ENCODE measurements at regions not wholly inside any gene's neighbourhood (a gene's known extent, or its start where the extent isn't known, plus 50 kb on each side); places are given as distances from the start of the nearest gene placed in this dataset.

DNA sequence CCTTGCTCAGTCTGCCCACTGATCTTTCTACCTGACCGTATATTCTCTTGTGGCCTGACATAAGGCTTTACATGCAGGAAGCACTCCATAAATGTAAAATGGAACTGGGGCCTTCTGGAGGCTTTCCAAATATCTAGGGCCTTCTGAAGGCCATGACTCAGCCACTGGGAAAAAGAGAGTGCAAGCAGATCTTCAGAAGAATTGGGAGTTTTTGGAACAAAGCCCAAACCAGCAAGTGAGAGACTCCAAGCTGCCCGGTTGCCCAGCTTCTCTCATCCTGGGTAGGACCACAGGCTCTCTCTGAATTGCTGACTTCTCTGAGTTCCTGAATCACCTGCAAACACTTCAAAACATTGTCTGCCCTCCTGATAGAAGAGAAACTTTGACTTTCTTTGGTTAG, 107.9 kb upstream of the BMAL1 start:
- DNase-seq (ENCODE audit: low spot score), result no peak
- Histone ChIP-seq H3K4me3 (ENCODE audit: severe bottlenecking) (no peak overlapping the region), H3K27me3 (ENCODE audit: insufficient read depth, poor library complexity, severe bottlenecking) (no peaks in the 10 kb centered on the region), H3K36me3 (ENCODE audit: low read depth) (no peaks in the 10 kb centered on the region), H3K4me1 (ENCODE audit: insufficient read depth, poor library complexity, severe bottlenecking) (peaks cover 24% of the 10 kb centered on the region), H3K27ac (ENCODE audit: poor library complexity, severe bottlenecking) (peak overlapping the region; percentile 59), H3K9me3 (ENCODE audit: severe bottlenecking) (no peaks in the 10 kb centered on the region)
- TF ChIP-seq, protein P1, sequence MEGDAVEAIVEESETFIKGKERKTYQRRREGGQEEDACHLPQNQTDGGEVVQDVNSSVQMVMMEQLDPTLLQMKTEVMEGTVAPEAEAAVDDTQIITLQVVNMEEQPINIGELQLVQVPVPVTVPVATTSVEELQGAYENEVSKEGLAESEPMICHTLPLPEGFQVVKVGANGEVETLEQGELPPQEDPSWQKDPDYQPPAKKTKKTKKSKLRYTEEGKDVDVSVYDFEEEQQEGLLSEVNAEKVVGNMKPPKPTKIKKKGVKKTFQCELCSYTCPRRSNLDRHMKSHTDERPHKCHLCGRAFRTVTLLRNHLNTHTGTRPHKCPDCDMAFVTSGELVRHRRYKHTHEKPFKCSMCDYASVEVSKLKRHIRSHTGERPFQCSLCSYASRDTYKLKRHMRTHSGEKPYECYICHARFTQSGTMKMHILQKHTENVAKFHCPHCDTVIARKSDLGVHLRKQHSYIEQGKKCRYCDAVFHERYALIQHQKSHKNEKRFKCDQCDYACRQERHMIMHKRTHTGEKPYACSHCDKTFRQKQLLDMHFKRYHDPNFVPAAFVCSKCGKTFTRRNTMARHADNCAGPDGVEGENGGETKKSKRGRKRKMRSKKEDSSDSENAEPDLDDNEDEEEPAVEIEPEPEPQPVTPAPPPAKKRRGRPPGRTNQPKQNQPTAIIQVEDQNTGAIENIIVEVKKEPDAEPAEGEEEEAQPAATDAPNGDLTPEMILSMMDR (IDR thresholded peaks at IDR 0.05; ENCODE audit: poor library complexity, severe bottlenecking), result no peak
- peak; percentile 49; the same call in 2 of the 3 replicates for ATAC-seq (ENCODE audit: low read depth)

DNA sequence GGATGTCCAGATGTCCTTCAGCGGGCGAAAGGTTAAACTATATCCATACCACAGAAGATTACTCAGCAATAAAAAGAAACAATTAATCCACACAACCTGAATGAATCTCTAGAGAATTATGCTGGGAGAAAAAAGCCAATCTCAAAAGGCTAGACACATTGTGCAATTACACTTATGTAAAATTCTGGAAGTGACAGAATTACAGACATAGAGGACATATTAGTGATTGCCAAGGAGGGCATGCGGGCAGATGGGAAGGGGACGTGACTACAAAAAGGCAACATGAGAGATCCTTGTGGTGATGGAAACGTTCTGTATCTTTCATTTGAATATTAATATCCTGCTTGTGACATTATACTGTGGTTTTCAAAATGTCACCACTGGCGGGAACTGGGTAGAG, 103.5 kb upstream of the BMAL1 start:
- TF ChIP-seq, protein P1 (IDR thresholded peaks at IDR 0.05; ENCODE audit: poor library complexity, severe bottlenecking), result no peak
- no peak overlapping the region for H3K4me3 ChIP-seq (ENCODE audit: severe bottlenecking)
- H3K4me1 ChIP-seq (ENCODE audit: insufficient read depth, poor library complexity, severe bottlenecking), result peaks cover 8% of the 10 kb centered on the region
- H3K27me3 ChIP-seq (ENCODE audit: insufficient read depth, poor library complexity, severe bottlenecking), result no peaks in the 10 kb centered on the region
- H3K36me3 ChIP-seq (ENCODE audit: low read depth), result no peaks in the 10 kb centered on the region
- no peak for DNase-seq (ENCODE audit: low spot score)
- H3K27ac ChIP-seq (ENCODE audit: poor library complexity, severe bottlenecking), result no peak overlapping the region
- ATAC-seq (ENCODE audit: low read depth), result no peak
- H3K9me3 ChIP-seq (ENCODE audit: severe bottlenecking), result no peaks in the 10 kb centered on the region

DNA sequence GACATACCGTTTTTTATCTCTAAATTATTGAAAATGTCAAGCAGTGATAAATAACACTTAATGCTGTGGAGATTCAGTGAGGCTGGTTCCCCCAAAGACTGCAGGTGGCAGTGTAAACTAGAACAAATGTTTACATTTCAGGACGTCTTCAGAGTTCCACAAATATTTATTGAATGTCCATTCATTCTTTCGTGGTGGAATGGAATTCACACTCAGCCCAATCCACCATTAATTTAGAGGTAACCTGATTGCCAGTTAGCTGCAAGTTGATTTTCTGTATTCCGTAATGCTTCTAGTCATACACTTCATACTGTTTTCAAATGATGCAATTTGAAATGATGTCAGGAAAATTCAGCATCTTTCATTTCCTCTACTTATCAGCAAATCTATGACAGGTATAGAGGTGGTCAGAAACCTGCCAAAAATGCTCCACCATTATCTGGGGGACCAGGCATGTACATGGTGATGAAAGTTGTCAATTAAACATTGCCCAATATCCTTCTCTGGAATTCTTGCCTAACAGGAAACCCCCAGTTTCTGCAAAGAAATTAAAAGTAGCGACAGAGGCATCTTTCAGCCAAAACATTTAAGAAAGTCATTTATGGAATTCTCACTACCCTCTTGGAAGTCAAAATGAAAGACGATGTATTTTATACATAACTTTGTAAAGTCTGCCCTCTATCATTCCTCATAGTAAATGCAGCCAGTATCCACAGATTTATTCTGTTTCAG, 94.3 kb upstream of the BMAL1 start:
- Histone ChIP-seq H3K4me1 (ENCODE audit: insufficient read depth, poor library complexity, severe bottlenecking) (peaks cover 4% of the 10 kb centered on the region), H3K27me3 (ENCODE audit: insufficient read depth, poor library complexity, severe bottlenecking) (no peaks in the 10 kb centered on the region), H3K9me3 (ENCODE audit: severe bottlenecking) (no peaks in the 10 kb centered on the region), H3K27ac (ENCODE audit: poor library complexity, severe bottlenecking) (peak overlapping the region; percentile 15), H3K4me3 (ENCODE audit: severe bottlenecking) (peak overlapping the region; percentile 4), H3K36me3 (ENCODE audit: low read depth) (no peaks in the 10 kb centered on the region)
- TF ChIP-seq, protein P1 (IDR thresholded peaks at IDR 0.05; ENCODE audit: poor library complexity, severe bottlenecking), result peak; percentile 78
- ATAC-seq (ENCODE audit: low read depth) (peak; percentile 82), DNase-seq (ENCODE audit: low spot score) (no peak)

DNA sequence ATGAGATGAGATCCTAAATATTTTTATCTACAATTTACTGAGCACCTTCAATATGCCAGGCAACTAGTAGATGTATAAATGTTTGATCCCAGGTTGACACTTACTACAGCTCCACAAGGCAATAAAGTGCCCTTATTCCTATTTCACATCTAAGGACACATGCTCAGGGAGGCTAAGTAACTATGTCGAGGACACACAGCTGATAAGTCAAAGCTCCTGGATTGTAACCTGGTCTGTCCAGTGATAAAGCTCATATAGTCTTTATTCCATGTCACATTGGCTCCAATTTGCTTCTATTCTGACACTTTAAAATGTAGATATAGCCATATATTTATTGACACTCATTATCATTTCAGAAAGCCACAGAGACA, 93.8 kb upstream of the BMAL1 start:
- Histone ChIP-seq H3K27ac (ENCODE audit: poor library complexity, severe bottlenecking) (no peak overlapping the region), H3K27me3 (ENCODE audit: insufficient read depth, poor library complexity, severe bottlenecking) (no peaks in the 10 kb centered on the region)
- no peak for DNase-seq (ENCODE audit: low spot score)

More for the DNA sequence above, 93.8 kb upstream of the BMAL1 start:
- no peaks in the 10 kb centered on the region for H3K36me3 ChIP-seq (ENCODE audit: low read depth)
- H3K9me3 ChIP-seq (ENCODE audit: severe bottlenecking), result no peaks in the 10 kb centered on the region
- no peak overlapping the region for H3K4me3 ChIP-seq (ENCODE audit: severe bottlenecking)
- TF ChIP-seq, protein P1 (IDR thresholded peaks at IDR 0.05; ENCODE audit: poor library complexity, severe bottlenecking), result peak; percentile 12
- ATAC-seq (ENCODE audit: low read depth), result no peak
- H3K4me1 ChIP-seq (ENCODE audit: insufficient read depth, poor library complexity, severe bottlenecking), result peaks cover 4% of the 10 kb centered on the region

Measured in RWPE2 (cell line).